Activated T-cell treated with anti-CD3 and anti-CD28 coated beads for 24 hours (primary cell): ENCODE measurements at regions not wholly inside any gene's neighbourhood (a gene's known extent, or its start where the extent isn't known, plus 50 kb on each side); places are given as distances from the start of the nearest gene placed in this dataset.

Source experiments
- DNase-seq: peaks from one replicate; pipeline ENCODE4 v3.0.0-alpha.2; 2020; ENCODE audit warnings: low read depth

GRCh38 chr5:6166698-6167394, 211.5 kb downstream of the MED10 start:
- no peak for DNase-seq

- DNase-seq = no peak
These were observed 214.4 kb downstream of the MED10 start for GRCh38 chr5:6163913-6164312.

- no peak for DNase-seq
These were observed 216.2 kb downstream of the MED10 start for GRCh38 chr5:6162175-6162574.

- no peak for DNase-seq
These were observed 217.1 kb downstream of the MED10 start for GRCh38 chr5:6161257-6161656.

- DNase-seq = no peak
These were observed 218.4 kb downstream of the MED10 start for GRCh38 chr5:6159832-6160430.

- no peak for DNase-seq
These were observed 219.1 kb downstream of the MED10 start for GRCh38 chr5:6158974-6159831.

- no peak for DNase-seq
These were observed 224.1 kb downstream of the MED10 start for GRCh38 chr5:6154216-6154615.

- no peak for DNase-seq
These were observed 232.1 kb downstream of the MED10 start for GRCh38 chr5:6146271-6146670.

GRCh38 chr5:6145616-6146237, 232.6 kb downstream of the MED10 start:
- DNase-seq = no peak

GRCh38 chr5:6143523-6143922, 234.8 kb downstream of the MED10 start:
- DNase-seq = no peak

GRCh38 chr5:6142353-6142752, 236.0 kb downstream of the MED10 start:
- no peak for DNase-seq

- no peak for DNase-seq
These were observed 238.1 kb downstream of the MED10 start for GRCh38 chr5:6140219-6140618.

GRCh38 chr5:6135977-6136376, 242.4 kb downstream of the MED10 start:
- DNase-seq = no peak

GRCh38 chr5:6134281-6134680, 244.1 kb downstream of the MED10 start:
- no peak for DNase-seq

- no peak for DNase-seq
These were observed 252.6 kb downstream of the MED10 start for GRCh38 chr5:6125781-6126180.

- no peak for DNase-seq
These were observed 259.7 kb downstream of the MED10 start for GRCh38 chr5:6118691-6119090.

GRCh38 chr5:6117212-6117611, 261.1 kb downstream of the MED10 start:
- no peak for DNase-seq

- DNase-seq = no peak
These were observed 262.5 kb downstream of the MED10 start for GRCh38 chr5:6115852-6116251.

- DNase-seq = no peak
These were observed 265.8 kb downstream of the MED10 start for GRCh38 chr5:6112538-6112937.

- DNase-seq = no peak
These were observed 266.2 kb downstream of the MED10 start for GRCh38 chr5:6112125-6112524.

GRCh38 chr5:6111131-6111530, 267.2 kb downstream of the MED10 start:
- no peak for DNase-seq

GRCh38 chr5:6110441-6111005, 267.8 kb downstream of the MED10 start:
- no peak for DNase-seq
